ENCODE measurements at regions not wholly inside any gene's neighbourhood (a gene's known extent, or its start where the extent isn't known, plus 50 kb on each side); places are given as distances from the start of the nearest gene placed in this dataset.

- Histone ChIP-seq H3K9me2 (ENCODE audit: insufficient read depth, low read length) (no peaks in the 10 kb centered on the region), H2AFZ (ENCODE audit: low read depth, low read length) (no peak overlapping the region), H3K36me3 (ENCODE audit: insufficient read depth, low read length) (no peaks in the 10 kb centered on the region), H3K27ac (ENCODE audit: low read length) (no peak overlapping the region), H3F3A (ENCODE audit: insufficient read depth, low read length, poor library complexity, severe bottlenecking) (no peaks in the 10 kb centered on the region), H3K4me2 (ENCODE audit: low read length) (no peak overlapping the region), H3K9ac (ENCODE audit: low read length) (no peak overlapping the region), H4K20me1 (ENCODE audit: insufficient read depth) (no peaks in the 10 kb centered on the region), H3K79me2 (replicated peaks; ENCODE audit: insufficient read depth, low read length) (no peaks in the 10 kb centered on the region), H3K9me3 (ENCODE audit: low read length) (no peaks in the 10 kb centered on the region), H3K4me3 (ENCODE audit: low read length) (no peak overlapping the region), H3K27me3 (ENCODE audit: insufficient read depth, low read depth, low read length) (no peaks in the 10 kb centered on the region)
- TF ChIP-seq MXI1 (conservative IDR thresholded peaks at IDR 0.05; ENCODE audit: poor library complexity, severe bottlenecking), result no peak
- TF ChIP-seq EZH2 (IDR thresholded peaks at IDR 0.05; ENCODE audit: borderline replicate concordance, insufficient read depth, low read length, poor library complexity, severe bottlenecking), result no peak
- no peak for TF ChIP-seq REST (IDR thresholded peaks at IDR 0.05; ENCODE audit: borderline replicate concordance)
- TF ChIP-seq EP300 (conservative IDR thresholded peaks at IDR 0.05; ENCODE audit: poor library complexity, severe bottlenecking), result no peak
- no peak for TF ChIP-seq SMC3 (conservative IDR thresholded peaks at IDR 0.05; ENCODE audit: poor library complexity)
- no peak for TF ChIP-seq RAD21 (conservative IDR thresholded peaks at IDR 0.05)
- TF ChIP-seq CTCF (IDR thresholded peaks at IDR 0.05; ENCODE audit: poor library complexity, severe bottlenecking), result no peak
- no peak for TF ChIP-seq POLR2AphosphoS5 (IDR thresholded peaks at IDR 0.05)
- no peak for TF ChIP-seq TAF1 (IDR thresholded peaks at IDR 0.05; ENCODE audit: low read depth)
Observed at GRCh38 chr11:103594283-103594682, 442.2 kb upstream of the DDI1 start.

GRCh38 chr11:103596315-103596714 lies 440.1 kb upstream of the DDI1 start:
- Histone ChIP-seq H3K9ac (ENCODE audit: low read length) (no peak overlapping the region), H3K79me2 (replicated peaks; ENCODE audit: insufficient read depth, low read length) (no peaks in the 10 kb centered on the region), H3K36me3 (ENCODE audit: insufficient read depth, low read length) (no peaks in the 10 kb centered on the region)

More at GRCh38 chr11:103596315-103596714, 440.1 kb upstream of the DDI1 start:
- no peak overlapping the region for H3K4me3 ChIP-seq (ENCODE audit: low read length)
- TF ChIP-seq EP300 (conservative IDR thresholded peaks at IDR 0.05; ENCODE audit: poor library complexity, severe bottlenecking), result no peak
- TF ChIP-seq SMC3 (conservative IDR thresholded peaks at IDR 0.05; ENCODE audit: poor library complexity), result no peak
- peak; percentile 48 for TF ChIP-seq POLR2AphosphoS5 (IDR thresholded peaks at IDR 0.05)
- TF ChIP-seq CTCF (IDR thresholded peaks at IDR 0.05; ENCODE audit: poor library complexity, severe bottlenecking), result no peak
- TF ChIP-seq TAF1 (IDR thresholded peaks at IDR 0.05; ENCODE audit: low read depth), result no peak
- no peak for TF ChIP-seq RAD21 (conservative IDR thresholded peaks at IDR 0.05)
- TF ChIP-seq MXI1 (conservative IDR thresholded peaks at IDR 0.05; ENCODE audit: poor library complexity, severe bottlenecking), result no peak
- TF ChIP-seq REST (IDR thresholded peaks at IDR 0.05; ENCODE audit: borderline replicate concordance), result peak; percentile 18
- TF ChIP-seq EZH2 (IDR thresholded peaks at IDR 0.05; ENCODE audit: borderline replicate concordance, insufficient read depth, low read length, poor library complexity, severe bottlenecking), result no peak
- H4K20me1 ChIP-seq (ENCODE audit: insufficient read depth), result no peaks in the 10 kb centered on the region
- no peak overlapping the region for H3K27ac ChIP-seq (ENCODE audit: low read length)
- H3K4me2 ChIP-seq (ENCODE audit: low read length), result no peak overlapping the region
- H2AFZ ChIP-seq (ENCODE audit: low read depth, low read length), result no peak overlapping the region
- H3F3A ChIP-seq (ENCODE audit: insufficient read depth, low read length, poor library complexity, severe bottlenecking), result no peaks in the 10 kb centered on the region
- H3K9me2 ChIP-seq (ENCODE audit: insufficient read depth, low read length), result no peaks in the 10 kb centered on the region
- no peaks in the 10 kb centered on the region for H3K9me3 ChIP-seq (ENCODE audit: low read length)
- no peaks in the 10 kb centered on the region for H3K27me3 ChIP-seq (ENCODE audit: insufficient read depth, low read depth, low read length)
